K562 (cell line): ENCODE measurements at regions not wholly inside any gene's neighbourhood (a gene's known extent, or its start where the extent isn't known, plus 50 kb on each side); places are given as distances from the start of the nearest gene placed in this dataset.

Experiments used
- NR2C2 ChIP-seq, 2 experiments: fragments of 200-800 bp in 1 of 2; sonication (Bioruptor generic) in 1 of 2; sonication (generic) in 1 of 2; formaldehyde crosslinking in 1 of 2; IDR thresholded peaks; 2 replicates each; pipeline versions ENCODE4 v1.6.1 to v1.8.0; 2016 to 2022; ENCODE audit warnings: mild to moderate bottlenecking in 1 of 2, missing compliant biosample characterization in 1 of 2, missing genetic modification characterization in 1 of 2, missing genetic modification reagents in 1 of 2
- RAD51 ChIP-seq: fragments of 450-650 bp; IDR thresholded peaks from 2 replicates; pipeline ENCODE4 v1.7.1; 2016; ENCODE audit warnings: low read depth, mild to moderate bottlenecking, borderline replicate concordance
- RFX7 ChIP-seq: fragments of 250-450 bp; sonication (Bioruptor Pico); IDR thresholded peaks from 2 replicates; pipeline ENCODE4 v1.5.1; 2021; ENCODE audit warnings: mild to moderate bottlenecking
- RREB1 ChIP-seq: fragments of 250-450 bp; sonication (Bioruptor Pico); IDR thresholded peaks from 2 replicates; pipeline ENCODE4 v1.4.0; 2020
- STAT5A ChIP-seq: IDR thresholded peaks from 2 replicates; pipeline ENCODE4 v1.6.1; 2012; ENCODE audit warnings: low read length, inconsistent platforms, borderline replicate concordance
- STAT6 ChIP-seq: sonication (generic); formaldehyde crosslinking; IDR thresholded peaks from 2 replicates; pipeline ENCODE4 v1.8.1; 2023; ENCODE audit warnings: mild to moderate bottlenecking, missing genetic modification reagents
- TBP ChIP-seq: optimal IDR thresholded peaks from 2 replicates; pipeline ENCODE3; 2011; ENCODE audit warnings: low read depth, low read length, improper control_type of control experiment
- ZBED1 ChIP-seq: IDR thresholded peaks from 2 replicates; pipeline ENCODE4 v1.6.1; 2014
- ZFX ChIP-seq: sonication (generic); formaldehyde crosslinking; IDR thresholded peaks from 2 replicates; pipeline ENCODE4 v1.8.0; 2022; ENCODE audit warnings: mild to moderate bottlenecking, missing genetic modification reagents, moderate library complexity
- ZNF174 ChIP-seq: fragments of 250-450 bp; sonication (Bioruptor Pico); IDR thresholded peaks from 2 replicates; pipeline ENCODE4 v1.4.0; 2020; ENCODE audit warnings: mild to moderate bottlenecking
- ZNF75A ChIP-seq: fragments of 450-650 bp; formaldehyde crosslinking; IDR thresholded peaks from 2 replicates; pipeline ENCODE4 v1.4.0; 2020; ENCODE audit warnings: mild to moderate bottlenecking

GRCh38 chr11:81839976-81840375 lies 893.7 kb downstream of the FAM181B start (continued):
- TF ChIP-seq RREB1 (CRISPR knock-in tag) (no peak), STAT5A (no peak), ZBED1 (no peak), RFX7 (CRISPR knock-in tag) (no peak), RAD51 (no peak), ZNF174 (no peak), ZFX (no peak), TBP (no peak), ZNF75A (CRISPR knock-in tag) (no peak), STAT6 (CRISPR knock-in tag) (no peak), NR2C2 (CRISPR knock-in tag; IDR thresholded peaks at IDR 0.05) (no peak), NR2C2 (tag; IDR thresholded peaks at IDR 0.05) (no peak)
- TF ChIP-seq, all 486 proteins: peak for 0
